IPS-20b (cell line): ENCODE measurements at regions not wholly inside any gene's neighbourhood (a gene's known extent, or its start where the extent isn't known, plus 50 kb on each side); places are given as distances from the start of the nearest gene placed in this dataset.

Experiments
- H3K27ac ChIP-seq: one replicate; pipeline ENCODE4 v1.5.1; 2013; ENCODE audit warnings: low read length
- H3K27me3 ChIP-seq: 2 replicates; pipeline ENCODE4 v1.6.1; 2013; ENCODE audit warnings: mild to moderate bottlenecking, low read length, inconsistent platforms; ENCODE audit not compliant: insufficient read depth
- H3K36me3 ChIP-seq: 2 replicates; pipeline ENCODE4 v1.6.1; 2013; ENCODE audit warnings: low read depth, mild to moderate bottlenecking, inconsistent platforms, low read length, moderate library complexity; ENCODE audit not compliant: insufficient read depth
- H3K4me1 ChIP-seq: 2 replicates; pipeline ENCODE4 v1.6.1; 2013; ENCODE audit warnings: mild to moderate bottlenecking, control low read depth, inconsistent platforms, low read length, moderate library complexity; ENCODE audit not compliant: insufficient read depth
- H3K4me3 ChIP-seq: 2 replicates; pipeline ENCODE4 v1.5.1; 2013; ENCODE audit warnings: mild to moderate bottlenecking, low read length, inconsistent platforms
- H3K9ac ChIP-seq: 2 replicates; pipeline ENCODE4 v1.6.1; 2013; ENCODE audit warnings: low read depth, mild to moderate bottlenecking, inconsistent platforms, low read length, moderate library complexity
- H3K9me3 ChIP-seq: 2 replicates; pipeline ENCODE4 v1.6.1; 2013; ENCODE audit warnings: mild to moderate bottlenecking, low read depth, low read length, inconsistent platforms; ENCODE audit not compliant: insufficient read depth

GRCh38 chr3:180253283-180253682 lies 216.5 kb upstream of the PEX5L start:
- no peaks in the 10 kb centered on the region for H3K27me3 ChIP-seq
- H3K4me3 ChIP-seq: no peak overlapping the region
- H3K36me3 ChIP-seq: no peaks in the 10 kb centered on the region
- H3K9ac ChIP-seq: no peak overlapping the region
- H3K4me1 ChIP-seq: no peaks in the 10 kb centered on the region
- H3K9me3 ChIP-seq: no peaks in the 10 kb centered on the region
- no peak overlapping the region for H3K27ac ChIP-seq

GRCh38 chr3:180264479-180264878 lies 227.7 kb upstream of the PEX5L start:
- Histone ChIP-seq H3K4me3 (no peak overlapping the region), H3K9me3 (peaks cover 5% of the 10 kb centered on the region; the same call in 1 of the 2 replicates), H3K36me3 (no peaks in the 10 kb centered on the region), H3K27me3 (no peaks in the 10 kb centered on the region), H3K9ac (no peak overlapping the region), H3K4me1 (no peaks in the 10 kb centered on the region), H3K27ac (no peak overlapping the region)

GRCh38 chr3:180265551-180265950 lies 228.8 kb upstream of the PEX5L start:
- Histone ChIP-seq H3K27me3 (no peaks in the 10 kb centered on the region), H3K9me3 (peaks cover 5% of the 10 kb centered on the region; the same call in 1 of the 2 replicates), H3K36me3 (no peaks in the 10 kb centered on the region), H3K27ac (no peak overlapping the region), H3K4me3 (no peak overlapping the region), H3K9ac (no peak overlapping the region), H3K4me1 (no peaks in the 10 kb centered on the region)

- Histone ChIP-seq H3K27me3 (no peaks in the 10 kb centered on the region), H3K36me3 (no peaks in the 10 kb centered on the region), H3K4me3 (no peak overlapping the region), H3K27ac (no peak overlapping the region), H3K9ac (no peak overlapping the region), H3K4me1 (no peaks in the 10 kb centered on the region), H3K9me3 (no peaks in the 10 kb centered on the region)
Observed at GRCh38 chr3:180267202-180267843, 230.6 kb upstream of the PEX5L start.

- H3K36me3 ChIP-seq: no peaks in the 10 kb centered on the region
- no peak overlapping the region for H3K9ac ChIP-seq
- no peaks in the 10 kb centered on the region for H3K27me3 ChIP-seq
- H3K4me3 ChIP-seq: no peak overlapping the region
- H3K4me1 ChIP-seq: no peaks in the 10 kb centered on the region
- no peak overlapping the region for H3K27ac ChIP-seq
- no peaks in the 10 kb centered on the region for H3K9me3 ChIP-seq
Observed at GRCh38 chr3:180274536-180274935, 237.8 kb upstream of the PEX5L start.

- Histone ChIP-seq H3K4me1 (no peaks in the 10 kb centered on the region), H3K9ac (no peak overlapping the region), H3K9me3 (no peaks in the 10 kb centered on the region), H3K4me3 (no peak overlapping the region), H3K27me3 (no peaks in the 10 kb centered on the region), H3K36me3 (no peaks in the 10 kb centered on the region), H3K27ac (no peak overlapping the region)
Observed at GRCh38 chr3:180275176-180275575, 238.4 kb upstream of the PEX5L start.

GRCh38 chr3:180277041-180277440 lies 240.3 kb upstream of the PEX5L start:
- H3K4me1 ChIP-seq: no peaks in the 10 kb centered on the region
- H3K9ac ChIP-seq: no peak overlapping the region
- no peaks in the 10 kb centered on the region for H3K27me3 ChIP-seq
- no peak overlapping the region for H3K27ac ChIP-seq
- H3K36me3 ChIP-seq: no peaks in the 10 kb centered on the region
- H3K4me3 ChIP-seq: no peak overlapping the region
- H3K9me3 ChIP-seq: no peaks in the 10 kb centered on the region

- no peaks in the 10 kb centered on the region for H3K4me1 ChIP-seq
- no peak overlapping the region for H3K27ac ChIP-seq
- H3K36me3 ChIP-seq: no peaks in the 10 kb centered on the region
- no peaks in the 10 kb centered on the region for H3K27me3 ChIP-seq
- no peak overlapping the region for H3K4me3 ChIP-seq
- H3K9ac ChIP-seq: no peak overlapping the region
- H3K9me3 ChIP-seq: no peaks in the 10 kb centered on the region
Observed at GRCh38 chr3:180278583-180279188, 241.9 kb upstream of the PEX5L start.

- no peak overlapping the region for H3K27ac ChIP-seq
- H3K4me3 ChIP-seq: no peak overlapping the region
- H3K27me3 ChIP-seq: no peaks in the 10 kb centered on the region
- no peaks in the 10 kb centered on the region for H3K36me3 ChIP-seq
- no peaks in the 10 kb centered on the region for H3K9me3 ChIP-seq
- no peak overlapping the region for H3K9ac ChIP-seq
- H3K4me1 ChIP-seq: no peaks in the 10 kb centered on the region
Observed at GRCh38 chr3:180280555-180280954, 243.8 kb upstream of the PEX5L start.

GRCh38 chr3:180282386-180282785 lies 245.6 kb upstream of the PEX5L start:
- Histone ChIP-seq H3K4me1 (no peaks in the 10 kb centered on the region), H3K27me3 (no peaks in the 10 kb centered on the region), H3K9ac (no peak overlapping the region), H3K4me3 (no peak overlapping the region), H3K9me3 (no peaks in the 10 kb centered on the region), H3K27ac (no peak overlapping the region), H3K36me3 (no peaks in the 10 kb centered on the region)

GRCh38 chr3:180283251-180283650 lies 246.5 kb upstream of the PEX5L start:
- Histone ChIP-seq H3K4me1 (no peaks in the 10 kb centered on the region), H3K36me3 (no peaks in the 10 kb centered on the region), H3K27me3 (no peaks in the 10 kb centered on the region), H3K9me3 (no peaks in the 10 kb centered on the region), H3K4me3 (no peak overlapping the region), H3K27ac (no peak overlapping the region), H3K9ac (no peak overlapping the region)

GRCh38 chr3:180284331-180285110 lies 247.8 kb upstream of the PEX5L start:
- H3K4me1 ChIP-seq: no peaks in the 10 kb centered on the region
- H3K9me3 ChIP-seq: no peaks in the 10 kb centered on the region
- no peaks in the 10 kb centered on the region for H3K27me3 ChIP-seq
- H3K36me3 ChIP-seq: no peaks in the 10 kb centered on the region
- H3K27ac ChIP-seq: no peak overlapping the region
- H3K9ac ChIP-seq: no peak overlapping the region
- H3K4me3 ChIP-seq: no peak overlapping the region
